NCI-H2171 treated with DMSO at 0.1 percent for 48 hours (cell line): ENCODE measurements at regions not wholly inside any gene's neighbourhood (a gene's known extent, or its start where the extent isn't known, plus 50 kb on each side); places are given as distances from the start of the nearest gene placed in this dataset.
"Not testable (repeated sequence)": the region's sequence is repeated elsewhere in the genome, so short reads cannot be mapped to it uniquely, and the experiment has no call there.

Experiments used
- DNase-seq: peaks from one replicate; lab custom pipeline; 2025; lab: John Stamatoyannopoulos, UW

- no peak for DNase-seq
Observed at GRCh38 chr16:10314811-10315210, 71.0 kb upstream of the ATF7IP2 start.

GRCh38 chr16:10317425-10318001 is 68.3 kb upstream of the ATF7IP2 start:
- no peak for DNase-seq

GRCh38 chr16:10318798-10319500 is 66.9 kb upstream of the ATF7IP2 start:
- DNase-seq: no peak

GRCh38 chr16:10321407-10322387 is 64.2 kb upstream of the ATF7IP2 start:
- no peak for DNase-seq

GRCh38 chr16:10322723-10323527 is 62.9 kb upstream of the ATF7IP2 start:
- no peak for DNase-seq

GRCh38 chr16:10323528-10323869 is 62.4 kb upstream of the ATF7IP2 start:
- DNase-seq: no peak

- no peak for DNase-seq
Observed at GRCh38 chr16:10324210-10324609, 61.7 kb upstream of the ATF7IP2 start.

GRCh38 chr16:10325783-10326543 is 59.9 kb upstream of the ATF7IP2 start:
- no peak for DNase-seq

- no peak for DNase-seq
Observed at GRCh38 chr16:10326647-10327046, 59.2 kb upstream of the ATF7IP2 start.

- DNase-seq: not testable (repeated sequence)
Observed at GRCh38 chr16:10328291-10328690, 57.6 kb upstream of the ATF7IP2 start.

GRCh38 chr16:10332241-10332640 is 53.6 kb upstream of the ATF7IP2 start:
- DNase-seq: no peak

GRCh38 chr16:10332775-10333174 is 53.1 kb upstream of the ATF7IP2 start:
- no peak for DNase-seq

GRCh38 chr16:10333321-10334032 is 52.4 kb upstream of the ATF7IP2 start:
- no peak for DNase-seq

- no peak for DNase-seq
Observed at GRCh38 chr16:10335681-10336080, 50.2 kb upstream of the ATF7IP2 start.
